Activated CD4-positive, CD25-positive, alpha-beta regulatory T cell treated with anti-CD3 and anti-CD28 coated beads, Interleukin-2, amount 50 U/mL, for 16 hours (primary cell): ENCODE measurements at regions not wholly inside any gene's neighbourhood (a gene's known extent, or its start where the extent isn't known, plus 50 kb on each side); places are given as distances from the start of the nearest gene placed in this dataset.
A peak's percentile ranks its signal among the peaks of the same experiment; 100 is the strongest.

Source experiments
- DNase-seq: peaks from one replicate; pipeline ENCODE4 v3.0.0-alpha.2; 2020; ENCODE audit warnings: low read depth, low spot score

DNA sequence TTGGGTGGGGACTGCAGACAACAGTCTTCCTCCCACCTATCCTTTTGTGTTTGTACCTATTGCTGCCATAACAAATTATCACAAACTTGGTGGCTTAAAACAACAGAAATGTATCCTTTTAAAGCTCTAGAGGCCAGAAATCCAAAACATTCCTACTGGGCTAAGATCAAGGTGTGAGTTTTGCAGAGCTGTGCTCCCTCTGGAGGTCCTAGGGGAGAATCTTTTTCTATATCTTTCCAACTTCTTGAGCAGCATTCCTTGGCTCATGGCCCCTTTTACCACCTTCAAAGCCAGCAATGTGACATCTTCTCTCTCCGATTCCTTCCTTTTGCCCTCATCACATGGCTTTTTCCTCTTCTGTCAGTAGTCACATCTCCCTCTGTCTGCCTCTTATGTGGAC lies 190.6 kb downstream of the TTC8 start:
- DNase-seq: no peak

DNA sequence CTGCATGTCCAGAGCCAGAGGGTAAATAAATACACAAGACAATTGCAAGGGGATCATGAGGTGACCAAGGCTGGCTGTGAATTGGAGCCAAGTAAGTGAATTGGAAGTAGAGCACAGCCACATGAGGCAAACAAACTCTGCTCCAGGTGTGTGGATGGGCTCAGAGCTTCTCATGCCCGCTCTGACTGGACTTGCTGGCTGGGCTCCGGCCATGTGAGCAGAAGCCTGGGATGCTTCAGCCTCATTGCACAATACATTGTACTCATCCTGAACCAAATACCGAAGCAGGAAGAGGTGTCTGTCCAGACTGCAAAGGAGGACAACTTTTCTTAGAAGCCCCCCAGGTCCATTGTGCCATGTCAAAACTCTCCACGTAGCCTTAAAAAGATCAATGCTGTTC lies 193.0 kb downstream of the TTC8 start:
- DNase-seq: no peak

DNA sequence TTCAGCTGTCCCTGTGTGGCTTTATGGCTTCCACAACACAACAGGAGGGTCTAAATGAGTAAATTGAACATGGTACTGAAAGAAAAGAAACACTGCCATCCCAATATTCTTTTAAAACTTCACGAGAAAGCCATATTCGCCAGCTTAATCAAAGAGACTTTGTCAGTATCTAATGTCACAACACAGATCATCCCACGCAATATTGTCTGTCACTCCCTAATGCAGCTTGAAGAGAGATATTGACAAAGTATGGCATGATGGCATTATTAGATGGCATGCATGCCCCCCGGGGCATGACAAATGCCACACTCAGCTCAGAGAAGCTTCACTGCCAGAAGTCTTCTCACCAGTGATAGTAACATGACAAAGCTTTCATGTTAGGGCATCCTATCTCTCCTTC lies 197.8 kb downstream of the TTC8 start:
- no peak for DNase-seq

DNA sequence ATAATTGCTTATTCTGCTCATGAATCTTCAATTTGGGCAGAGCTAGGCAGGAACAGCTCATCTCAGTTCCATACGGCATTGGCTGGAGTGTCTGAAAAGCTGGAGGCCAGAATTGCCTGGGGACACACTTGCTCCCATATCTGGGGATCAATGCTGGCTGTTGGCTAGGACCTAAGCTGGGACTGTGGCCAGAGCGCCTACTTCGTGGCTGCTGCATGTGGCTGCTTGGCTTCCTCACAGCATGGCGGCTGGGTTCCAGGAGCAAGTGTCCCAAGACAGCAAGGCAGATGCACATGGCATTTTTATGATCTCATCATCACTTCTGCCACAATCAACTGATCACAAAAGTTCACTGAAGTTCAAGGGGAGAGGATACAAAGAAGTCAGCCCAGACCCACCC lies 200.2 kb downstream of the TTC8 start:
- DNase-seq: no peak

DNA sequence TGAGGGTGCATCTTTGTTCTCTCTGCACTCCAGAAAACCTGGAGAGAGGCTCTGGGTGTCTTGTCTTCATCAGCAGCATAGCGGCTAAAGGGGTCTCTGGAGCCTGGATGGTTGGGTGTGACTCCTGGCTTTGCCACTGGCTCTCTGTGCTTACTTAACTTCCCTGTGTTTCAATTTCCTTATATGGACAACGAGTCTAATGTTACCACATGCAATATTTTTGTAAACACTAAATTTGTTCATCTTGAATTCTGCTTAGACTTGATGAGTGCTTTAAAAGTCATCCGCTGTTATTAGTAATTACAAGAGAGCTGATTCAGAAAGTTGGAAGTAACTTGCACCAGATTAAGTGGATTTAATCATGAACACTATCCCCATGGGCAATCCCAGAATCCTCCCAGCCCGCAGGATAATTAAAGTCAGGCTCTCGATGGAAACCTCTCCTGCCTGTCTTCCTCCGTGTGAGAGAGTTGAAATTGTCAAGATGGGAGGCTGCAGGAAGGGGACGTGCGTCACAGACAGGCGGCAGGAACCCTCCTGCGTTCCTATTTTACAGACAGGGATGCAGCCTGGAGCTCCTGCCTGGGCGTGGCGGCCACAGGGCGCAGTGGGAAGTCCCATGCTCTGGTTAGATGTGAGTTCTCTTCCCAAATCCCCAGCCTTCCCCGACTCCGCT lies 201.2 kb downstream of the TTC8 start:
- DNase-seq: no peak

DNA sequence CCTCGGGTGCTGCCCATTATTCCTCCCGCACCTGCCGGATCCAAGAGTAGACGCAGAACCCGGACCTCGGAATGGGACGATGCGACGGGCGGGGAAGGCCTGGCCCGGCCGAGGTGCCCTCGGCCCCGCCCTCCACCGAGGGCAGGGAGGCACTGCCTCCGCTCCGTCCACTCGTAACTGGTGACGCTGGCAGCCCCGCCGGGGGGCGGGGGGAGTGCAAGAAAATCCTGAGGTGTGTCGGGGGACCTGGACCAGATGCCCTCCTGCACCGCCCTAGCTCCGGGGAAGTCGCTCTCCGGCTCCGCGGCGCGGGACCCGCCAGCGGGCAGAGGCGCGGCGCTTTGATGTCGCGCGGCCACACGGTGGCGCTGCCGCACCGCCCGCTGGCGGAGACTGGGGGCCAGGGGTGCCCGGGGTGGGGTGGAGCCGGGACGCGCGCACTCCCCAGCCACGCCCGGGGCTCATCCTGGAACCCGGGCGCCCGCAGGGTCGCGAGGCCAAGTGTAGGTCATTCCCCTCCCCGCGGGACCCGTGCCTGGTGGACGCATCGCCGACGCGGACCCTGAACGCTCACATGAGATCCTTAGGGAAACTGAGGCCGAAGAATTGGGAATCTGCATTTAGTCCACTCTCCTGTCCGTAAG lies 202.8 kb downstream of the TTC8 start:
- DNase-seq: peak; percentile 16

DNA sequence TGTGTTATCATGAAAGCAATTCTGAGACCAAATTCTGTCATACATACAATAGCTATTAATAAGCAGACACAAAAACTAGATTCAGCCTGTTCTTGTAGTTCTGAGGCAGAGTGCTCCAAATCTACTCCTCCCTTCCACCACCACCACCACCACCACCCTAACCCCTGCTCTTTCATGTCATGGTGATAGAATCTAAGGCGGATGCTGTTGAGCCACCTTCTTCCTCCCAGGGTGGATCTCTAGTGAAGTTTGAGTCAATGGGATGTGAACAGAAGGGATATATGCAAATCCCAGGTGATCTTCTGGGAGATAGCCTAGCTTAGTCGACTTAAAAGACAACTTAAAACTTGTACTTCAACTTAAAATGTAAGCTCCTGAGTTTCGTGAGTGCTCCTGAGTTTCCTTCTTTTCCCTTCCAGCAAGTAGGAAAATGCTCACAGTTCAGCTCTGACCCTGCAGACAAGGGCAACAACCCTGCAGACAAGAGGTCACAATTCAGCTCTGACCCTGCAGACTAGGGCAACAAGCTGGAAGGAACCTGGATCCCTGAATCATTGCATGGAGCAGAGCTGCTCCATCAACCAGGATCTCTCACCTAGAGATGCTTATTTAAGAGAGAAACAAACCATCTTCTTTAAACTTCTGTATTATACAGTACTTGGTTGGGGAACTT lies 204.1 kb downstream of the TTC8 start:
- DNase-seq: no peak

DNA sequence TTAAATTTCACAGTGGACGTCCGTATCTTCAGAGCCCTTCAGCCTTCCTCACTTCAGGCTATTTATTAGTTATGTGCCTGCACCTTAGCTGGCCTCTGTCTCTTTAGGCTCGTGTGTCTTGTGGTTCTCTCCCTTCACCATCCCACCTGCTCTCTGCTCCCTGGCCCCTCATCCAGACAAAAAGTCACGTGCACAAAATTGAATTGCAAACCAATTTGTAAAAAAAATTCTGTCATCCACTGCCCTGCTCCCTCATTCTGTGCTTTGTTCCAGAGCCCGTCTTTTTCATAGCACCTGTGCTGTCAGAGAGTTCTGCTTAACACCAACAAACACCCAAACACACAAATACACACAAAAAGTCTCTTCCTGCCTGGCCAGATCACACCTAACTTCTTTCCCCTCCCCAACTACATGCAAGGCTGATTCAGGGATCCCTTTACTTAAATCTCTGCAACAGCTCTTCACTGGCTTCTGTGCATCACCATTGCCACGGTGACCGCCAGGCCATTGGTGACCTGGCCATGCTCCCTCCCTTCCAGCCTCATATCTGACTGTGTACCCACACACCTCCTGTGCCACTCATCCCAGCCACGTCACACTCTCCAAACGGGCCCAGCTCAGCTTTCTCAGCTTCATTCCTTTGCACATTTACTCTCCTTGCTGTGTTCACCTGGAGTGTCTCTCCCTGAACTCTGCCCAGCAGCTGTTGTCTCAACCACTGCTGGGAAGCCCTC lies 205.7 kb downstream of the TTC8 start:
- no peak for DNase-seq

DNA sequence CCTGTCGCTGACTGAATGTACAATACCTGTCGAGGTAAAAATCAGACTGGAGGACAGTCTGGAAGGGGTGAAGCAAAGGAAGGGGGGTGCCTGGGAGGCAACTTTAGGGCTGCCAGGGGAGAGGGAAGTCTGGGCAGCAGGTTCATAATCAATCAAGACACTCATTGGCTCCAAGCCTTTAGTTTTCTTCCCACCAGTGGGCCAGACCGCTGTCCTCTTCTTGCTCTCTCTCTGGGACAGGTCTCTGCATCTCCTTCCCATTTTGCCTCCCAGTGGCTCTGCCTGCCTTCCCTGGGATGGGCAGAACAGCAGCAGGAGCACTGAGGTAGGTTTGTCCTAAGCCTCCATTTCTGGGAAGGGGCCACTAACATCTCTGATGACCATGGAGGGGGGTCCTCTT lies 206.5 kb downstream of the TTC8 start:
- DNase-seq: no peak

DNA sequence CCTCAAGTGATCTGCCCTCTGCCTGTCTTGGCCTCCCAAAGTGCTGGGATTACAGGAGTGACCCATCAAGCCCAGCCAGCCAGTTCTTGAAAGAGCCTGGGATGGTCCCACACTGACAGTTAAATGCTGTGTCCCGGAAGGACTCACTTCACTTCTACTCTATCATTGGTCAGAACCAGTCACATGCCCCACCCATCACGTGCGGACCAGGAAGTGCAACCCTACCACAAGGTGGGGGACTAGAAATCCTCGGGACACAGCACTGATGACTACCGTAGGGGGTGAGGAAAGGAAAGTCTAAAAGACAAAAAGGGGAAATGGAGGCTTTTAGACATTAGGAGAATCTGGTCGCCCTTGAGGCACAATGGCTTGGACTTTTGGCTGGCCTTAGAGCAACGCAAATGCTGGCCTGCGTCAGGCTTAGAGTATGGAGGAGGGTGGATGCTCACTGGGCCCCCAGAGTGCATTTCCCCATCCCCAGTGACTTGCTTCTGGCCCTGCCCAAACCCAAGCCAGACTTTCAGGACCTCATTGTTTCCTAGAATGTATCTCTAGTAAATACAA lies 207.7 kb downstream of the TTC8 start:
- DNase-seq: no peak

DNA sequence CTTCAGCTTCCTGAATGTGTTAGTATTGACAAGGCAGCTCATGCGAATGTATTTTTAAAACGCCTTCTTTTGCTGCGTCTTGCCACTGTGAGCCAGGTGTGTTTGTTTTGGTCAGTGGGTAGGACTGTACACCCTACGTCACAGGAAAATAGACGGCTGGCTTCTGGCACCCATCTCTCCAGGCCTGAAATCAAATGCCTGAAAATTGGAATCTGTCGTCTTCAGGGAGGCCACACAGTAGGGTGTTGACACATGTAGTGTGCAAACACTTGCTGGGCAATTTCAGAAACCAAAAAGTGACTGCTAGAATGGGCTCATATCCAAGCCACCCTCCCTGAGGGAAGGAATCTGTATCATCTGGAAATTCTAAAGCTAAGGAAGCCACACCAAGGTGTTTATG lies 209.3 kb downstream of the TTC8 start:
- DNase-seq: no peak

DNA sequence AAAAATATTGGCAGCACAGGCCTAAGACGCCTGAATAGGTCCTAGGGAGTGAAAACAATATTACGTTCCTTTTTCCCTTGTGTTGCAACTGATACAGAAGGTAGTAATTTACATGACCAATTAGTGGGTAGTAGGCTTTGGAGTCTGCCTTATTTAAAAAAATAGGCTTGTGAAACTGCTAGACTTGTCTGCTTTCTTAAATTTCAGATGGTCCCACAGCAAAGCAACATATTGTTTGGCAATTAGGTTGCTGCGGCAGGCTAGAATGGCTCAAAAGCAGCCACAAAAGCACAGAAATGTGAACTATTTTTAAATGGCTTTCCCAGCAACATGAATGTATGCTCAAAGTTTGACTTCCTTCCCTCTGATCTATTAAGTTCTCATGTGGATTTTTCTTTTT lies 211.9 kb downstream of the TTC8 start:
- no peak for DNase-seq

DNA sequence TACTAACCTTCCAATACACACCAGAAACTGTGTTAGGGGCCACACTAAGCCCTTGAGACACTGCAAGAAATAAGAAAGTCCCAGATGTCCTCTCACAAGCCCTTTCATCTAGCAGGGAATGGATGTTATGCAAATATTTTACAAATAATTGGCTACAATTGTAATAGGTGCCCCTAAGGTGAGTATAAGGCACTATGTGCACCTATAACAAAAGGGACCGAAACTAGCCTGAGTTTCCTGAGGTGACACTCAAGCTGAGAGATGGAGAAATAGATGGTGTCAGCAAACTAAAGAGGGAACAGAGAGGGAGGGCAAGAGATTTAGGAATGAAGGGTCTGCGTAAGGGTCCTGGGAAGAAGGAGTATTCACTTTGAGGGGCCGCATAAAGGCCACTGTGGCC lies 212.6 kb downstream of the TTC8 start:
- no peak for DNase-seq

DNA sequence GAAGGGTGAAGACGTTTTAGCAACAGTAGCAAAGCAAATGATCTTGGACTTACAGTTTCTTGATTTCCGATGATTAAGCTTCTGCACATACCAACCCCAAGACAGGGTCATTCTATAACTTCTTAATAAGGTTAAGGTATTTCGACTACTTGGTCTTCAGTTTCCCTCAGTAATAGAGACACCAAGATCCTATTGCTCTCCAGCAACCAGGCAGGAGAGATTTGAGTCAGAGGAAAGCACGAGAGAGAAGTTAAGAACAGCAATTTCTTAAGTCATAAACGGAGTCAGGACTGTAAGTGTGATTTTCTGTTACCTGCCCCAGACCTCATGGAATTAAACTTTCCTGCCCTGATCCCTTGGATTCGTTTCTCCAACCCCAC lies 215.6 kb downstream of the TTC8 start:
- DNase-seq: no peak

DNA sequence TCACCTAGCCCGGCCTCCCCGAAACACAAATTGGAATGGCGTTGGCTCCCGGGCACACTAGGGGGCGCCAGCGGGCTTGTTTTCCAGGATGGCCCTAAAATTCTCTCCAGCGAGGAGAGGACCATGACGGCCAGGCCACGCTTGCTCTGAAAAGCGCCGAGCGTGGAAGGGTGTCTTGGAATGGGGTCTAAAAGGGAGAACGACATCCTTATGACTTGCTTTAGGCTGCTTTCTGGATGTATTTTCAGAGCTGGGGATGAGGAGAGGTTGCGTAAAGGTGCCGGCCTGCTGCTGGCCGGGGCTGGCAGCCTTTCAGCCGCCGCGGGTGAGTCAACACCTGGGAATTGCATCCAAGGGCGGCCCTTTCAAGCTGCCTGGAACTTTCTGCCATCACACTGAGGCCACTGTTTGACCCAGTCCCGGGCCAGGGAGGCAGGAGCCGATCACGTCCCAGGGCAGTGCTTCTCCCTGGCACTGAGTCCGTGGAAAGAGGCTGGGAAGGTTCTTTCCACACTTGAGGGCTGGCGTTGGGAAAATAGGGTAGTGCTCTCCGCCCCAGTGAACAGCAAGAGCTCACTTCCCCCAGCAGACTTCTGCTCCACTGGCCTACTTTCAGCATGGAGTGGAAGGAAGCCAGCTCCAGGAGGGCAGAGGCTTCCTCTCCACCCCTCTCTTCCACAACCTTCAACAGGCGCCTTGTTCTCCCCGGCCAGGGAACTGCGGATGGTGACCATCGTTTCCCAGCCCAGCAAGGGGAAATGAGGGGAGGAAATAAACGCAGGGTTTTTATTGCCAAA lies 216.2 kb downstream of the TTC8 start:
- DNase-seq: peak; percentile 58

DNA sequence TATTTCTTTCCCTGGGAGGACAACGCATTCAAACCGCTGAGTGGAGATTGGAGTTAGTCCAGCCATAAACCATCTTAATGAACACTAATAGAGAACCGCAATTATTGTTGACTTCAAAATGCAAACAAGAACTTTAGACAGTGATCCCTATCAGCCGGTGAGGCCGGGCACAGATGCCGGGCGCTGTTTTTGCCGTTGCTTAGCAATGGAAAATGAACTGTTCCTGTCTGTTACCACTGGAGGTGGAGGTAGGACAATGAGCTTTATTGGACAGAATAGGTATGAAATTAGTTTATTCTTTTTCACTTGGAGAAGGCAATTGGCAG lies 216.8 kb downstream of the TTC8 start:
- DNase-seq: no peak

DNA sequence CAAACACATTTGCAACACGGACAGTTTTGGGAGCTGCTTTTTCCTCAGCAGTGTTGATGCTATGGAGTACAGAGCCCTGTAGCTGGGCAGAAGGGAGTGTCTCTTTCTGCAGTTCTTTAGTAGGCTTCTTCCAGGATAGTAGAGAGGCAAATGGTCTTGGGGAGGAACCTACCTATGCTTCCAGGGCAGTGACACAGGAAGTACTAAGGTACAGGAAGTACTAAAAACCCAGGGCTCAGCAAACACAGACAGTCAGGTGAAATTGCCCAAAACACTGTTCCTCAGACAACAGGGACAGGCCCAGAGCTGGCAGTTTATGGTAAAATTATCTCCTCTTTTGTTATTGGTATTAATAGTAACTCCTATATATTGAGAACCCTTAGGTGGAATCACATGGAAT lies 217.6 kb downstream of the TTC8 start:
- DNase-seq: no peak

DNA sequence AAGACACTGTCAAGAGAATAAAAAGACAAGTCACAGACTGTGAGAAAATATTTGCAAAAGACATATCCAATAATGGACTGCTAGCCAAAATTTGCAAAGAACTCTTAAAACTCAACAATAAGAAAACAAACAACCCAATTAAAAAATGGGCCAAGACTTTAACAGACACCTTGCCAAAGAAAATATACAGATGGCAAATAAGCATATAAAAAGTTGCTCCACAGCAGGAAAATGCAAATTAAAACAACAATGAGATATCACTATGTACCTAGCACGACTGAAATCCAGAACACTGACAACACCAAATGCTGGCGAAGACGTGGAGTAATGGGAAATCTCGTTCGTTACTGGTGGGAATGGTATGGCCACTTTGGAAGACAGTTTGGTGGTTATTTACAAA lies 228.9 kb downstream of the TTC8 start:
- no peak for DNase-seq

DNA sequence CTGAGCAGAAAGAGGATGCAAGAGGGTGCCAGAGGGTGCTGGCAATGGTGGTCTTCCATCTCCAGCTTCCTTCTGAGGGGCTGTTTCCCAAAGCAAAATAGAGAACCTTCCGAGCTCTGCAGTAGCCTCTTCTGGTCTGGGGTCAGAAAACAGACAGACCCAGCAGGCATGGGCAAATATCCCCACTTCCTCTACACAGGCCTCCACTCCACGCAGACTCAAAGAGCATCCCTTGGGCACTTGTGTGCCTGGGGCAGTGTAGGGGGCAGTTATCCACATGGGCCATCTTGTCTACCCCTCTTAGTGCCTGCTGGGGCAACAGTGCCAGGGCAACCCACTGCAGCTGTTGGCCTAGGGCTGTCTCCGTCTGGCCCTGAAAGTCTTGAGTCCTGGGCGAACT lies 231.9 kb downstream of the TTC8 start:
- no peak for DNase-seq

DNA sequence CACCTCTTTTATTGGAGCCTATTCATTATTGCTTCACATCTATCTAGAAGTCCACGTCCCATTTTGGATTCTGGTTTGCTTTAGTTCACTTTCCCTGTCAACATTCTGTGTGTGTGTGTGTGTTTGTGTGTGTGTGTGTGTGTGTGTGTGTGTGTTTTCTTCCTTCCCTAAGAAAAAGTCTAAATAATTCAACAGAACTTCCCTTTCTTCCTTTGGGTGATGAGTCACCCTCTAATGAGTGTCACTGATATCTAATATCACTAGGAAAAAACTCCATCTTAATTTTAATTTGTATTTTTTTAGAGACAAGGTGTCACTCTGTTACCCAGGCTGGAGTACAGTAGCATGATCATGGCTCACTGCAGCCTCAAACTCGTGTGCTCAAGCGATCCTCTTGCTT lies 234.2 kb downstream of the TTC8 start:
- no peak for DNase-seq

DNA sequence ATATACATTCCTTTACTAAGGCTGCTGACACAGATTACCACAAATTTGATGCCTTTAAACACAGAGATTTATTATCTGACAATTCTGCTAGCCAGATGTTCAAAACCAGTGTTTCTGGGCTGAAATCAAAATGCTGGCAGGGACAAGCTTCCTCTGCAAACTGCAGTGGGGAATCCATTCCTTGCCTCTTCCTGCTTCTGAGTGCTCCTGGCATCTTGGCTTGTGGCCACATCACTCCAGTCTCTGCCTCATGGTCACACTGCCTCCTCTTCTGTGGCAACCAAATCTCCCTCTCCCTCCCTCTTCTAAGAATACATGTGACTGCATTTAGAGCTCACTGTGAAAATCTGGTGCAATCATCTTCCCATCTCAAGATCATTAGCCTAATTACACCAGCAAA lies 235.7 kb downstream of the TTC8 start:
- DNase-seq: no peak

DNA sequence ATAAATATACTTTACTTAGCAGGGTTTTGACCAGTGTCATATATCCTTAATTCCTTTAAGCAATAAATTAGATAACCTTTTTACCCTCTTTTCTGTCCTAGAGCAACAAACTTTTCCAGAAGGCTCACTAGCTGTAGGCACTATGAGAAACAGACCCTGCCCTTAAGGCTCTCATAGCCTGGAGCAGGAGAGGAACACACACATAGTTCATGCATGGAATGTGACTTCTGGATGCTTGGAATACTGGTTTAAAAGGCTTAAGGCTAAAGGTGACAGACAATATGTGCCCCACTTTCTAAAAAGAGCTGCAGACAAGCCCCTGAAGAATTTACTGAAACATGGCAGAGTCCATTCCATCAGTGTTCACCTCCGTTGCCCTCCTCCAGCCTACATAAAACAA lies 237.2 kb downstream of the TTC8 start:
- DNase-seq: no peak
